ENCODE measurements at regions not wholly inside any gene's neighbourhood (a gene's known extent, or its start where the extent isn't known, plus 50 kb on each side); places are given as distances from the start of the nearest gene placed in this dataset.

- H3K27ac ChIP-seq (replicated peaks): no peak overlapping the region
- H3K27me3 ChIP-seq (ENCODE audit: insufficient read depth, poor library complexity, severe bottlenecking): no peaks in the 10 kb centered on the region
- DNase-seq (ENCODE audit: low read depth in 1 of 2, low spot score in 1 of 2): no peak
- TF ChIP-seq GABPA (IDR thresholded peaks at IDR 0.05; ENCODE audit: low read depth): no peak
- no peak overlapping the region for H3K4me3 ChIP-seq (replicated peaks; ENCODE audit: insufficient read depth, low read length)
These were observed 59.6 kb upstream of the IL17B start for GRCh38 chr5:149438711-149439132.

GRCh38 chr5:149438281-149438680 is 59.2 kb upstream of the IL17B start:
- no peak overlapping the region for H3K27ac ChIP-seq (replicated peaks)
- DNase-seq (ENCODE audit: low read depth in 1 of 2, low spot score in 1 of 2): no peak
- no peaks in the 10 kb centered on the region for H3K27me3 ChIP-seq (ENCODE audit: insufficient read depth, poor library complexity, severe bottlenecking)
- TF ChIP-seq GABPA (IDR thresholded peaks at IDR 0.05; ENCODE audit: low read depth) (no peak), REST (IDR thresholded peaks at IDR 0.05; ENCODE audit: insufficient replicate concordance, low read depth) (no peak), SPI1 (IDR thresholded peaks at IDR 0.05; ENCODE audit: borderline replicate concordance, low read depth) (no peak), CTCF (IDR thresholded peaks at IDR 0.05; ENCODE audit: insufficient read depth, low read length) (no peak), POLR2AphosphoS5 (IDR thresholded peaks at IDR 0.05; ENCODE audit: low read depth) (no peak)
- H3K4me3 ChIP-seq (replicated peaks; ENCODE audit: insufficient read depth, low read length): no peak overlapping the region

GRCh38 chr5:149437391-149438040 is 58.4 kb upstream of the IL17B start:
- TF ChIP-seq SPI1 (IDR thresholded peaks at IDR 0.05; ENCODE audit: borderline replicate concordance, low read depth): no peak
- TF ChIP-seq GABPA (IDR thresholded peaks at IDR 0.05; ENCODE audit: low read depth): no peak
- TF ChIP-seq CTCF (IDR thresholded peaks at IDR 0.05; ENCODE audit: insufficient read depth, low read length): no peak
- no peak for TF ChIP-seq REST (IDR thresholded peaks at IDR 0.05; ENCODE audit: insufficient replicate concordance, low read depth)
- no peak for TF ChIP-seq POLR2AphosphoS5 (IDR thresholded peaks at IDR 0.05; ENCODE audit: low read depth)
- H3K4me3 ChIP-seq (replicated peaks; ENCODE audit: insufficient read depth, low read length): no peak overlapping the region
- no peak for DNase-seq (ENCODE audit: low read depth in 1 of 2, low spot score in 1 of 2)
- no peaks in the 10 kb centered on the region for H3K27me3 ChIP-seq (ENCODE audit: insufficient read depth, poor library complexity, severe bottlenecking)
- H3K27ac ChIP-seq (replicated peaks): no peak overlapping the region

- TF ChIP-seq SPI1 (IDR thresholded peaks at IDR 0.05; ENCODE audit: borderline replicate concordance, low read depth): no peak
- no peak for TF ChIP-seq GABPA (IDR thresholded peaks at IDR 0.05; ENCODE audit: low read depth)
- no peak for TF ChIP-seq REST (IDR thresholded peaks at IDR 0.05; ENCODE audit: insufficient replicate concordance, low read depth)
- TF ChIP-seq POLR2AphosphoS5 (IDR thresholded peaks at IDR 0.05; ENCODE audit: low read depth): no peak
- TF ChIP-seq CTCF (IDR thresholded peaks at IDR 0.05; ENCODE audit: insufficient read depth, low read length): no peak
- no peak overlapping the region for H3K27ac ChIP-seq (replicated peaks)
- H3K27me3 ChIP-seq (ENCODE audit: insufficient read depth, poor library complexity, severe bottlenecking): no peaks in the 10 kb centered on the region
- no peak overlapping the region for H3K4me3 ChIP-seq (replicated peaks; ENCODE audit: insufficient read depth, low read length)
- DNase-seq (ENCODE audit: low read depth in 1 of 2, low spot score in 1 of 2): no peak
These were observed 56.6 kb upstream of the IL17B start for GRCh38 chr5:149435660-149436059.
